ENCODE measurements at regions not wholly inside any gene's neighbourhood (a gene's known extent, or its start where the extent isn't known, plus 50 kb on each side); places are given as distances from the start of the nearest gene placed in this dataset.
"Not testable (repeated sequence)": the region's sequence is repeated elsewhere in the genome, so short reads cannot be mapped to it uniquely, and the experiment has no call there.

- ATAC-seq = no peak
- TF ChIP-seq TOX (CRISPR knock-in tag; IDR thresholded peaks at IDR 0.05; ENCODE audit: borderline replicate concordance) (no peak), ZC3H10 (CRISPR knock-in tag; IDR thresholded peaks at IDR 0.05) (no peak), TSHZ2 (CRISPR knock-in tag; IDR thresholded peaks at IDR 0.05) (no peak), OSR1 (CRISPR knock-in tag; IDR thresholded peaks at IDR 0.05) (no peak), POU6F1 (CRISPR knock-in tag; IDR thresholded peaks at IDR 0.05; ENCODE audit: borderline replicate concordance, low read depth) (no peak), ISL1 (CRISPR knock-in tag; IDR thresholded peaks at IDR 0.05) (no peak), GLIS3 (CRISPR knock-in tag; IDR thresholded peaks at IDR 0.05) (no peak), ZFP30 (CRISPR knock-in tag; IDR thresholded peaks at IDR 0.05) (no peak), ZNF70 (CRISPR knock-in tag; IDR thresholded peaks at IDR 0.05) (no peak), ESRRG (CRISPR knock-in tag; IDR thresholded peaks at IDR 0.05) (no peak)
Observed at GRCh38 chrX:144214651-144215050, 330.8 kb downstream of the UBE2NL start.

- peak; percentile 84 for ATAC-seq
- TF ChIP-seq ZFP3 (CRISPR knock-in tag; IDR thresholded peaks at IDR 0.05) (no peak), ZC3H10 (CRISPR knock-in tag; IDR thresholded peaks at IDR 0.05) (no peak), GLIS3 (CRISPR knock-in tag; IDR thresholded peaks at IDR 0.05) (no peak), PPARA (CRISPR knock-in tag; IDR thresholded peaks at IDR 0.05; ENCODE audit: borderline replicate concordance) (no peak), TOX (CRISPR knock-in tag; IDR thresholded peaks at IDR 0.05; ENCODE audit: borderline replicate concordance) (no peak), SNAI2 (CRISPR knock-in tag; IDR thresholded peaks at IDR 0.05) (no peak), RARB (CRISPR knock-in tag; IDR thresholded peaks at IDR 0.05) (no peak), ZNF565 (CRISPR knock-in tag; conservative IDR thresholded peaks at IDR 0.05; ENCODE audit: low read depth) (no peak), TCF4 (CRISPR knock-in tag; IDR thresholded peaks at IDR 0.05; ENCODE audit: borderline replicate concordance) (no peak), OSR1 (CRISPR knock-in tag; IDR thresholded peaks at IDR 0.05) (no peak), POU6F1 (CRISPR knock-in tag; IDR thresholded peaks at IDR 0.05; ENCODE audit: borderline replicate concordance, low read depth) (no peak), ARNTL (CRISPR knock-in tag; IDR thresholded peaks at IDR 0.05; ENCODE audit: borderline replicate concordance, low read depth) (no peak), CREB5 (CRISPR knock-in tag; IDR thresholded peaks at IDR 0.05; ENCODE audit: low read depth) (no peak)
Observed at GRCh38 chrX:144219035-144219434, 335.2 kb downstream of the UBE2NL start.

GRCh38 chrX:144231116-144231785 is 347.4 kb downstream of the UBE2NL start:
- ATAC-seq = not testable (repeated sequence)

- ATAC-seq = no peak
- TF ChIP-seq ESRRG (CRISPR knock-in tag; IDR thresholded peaks at IDR 0.05) (no peak), PATZ1 (CRISPR knock-in tag; IDR thresholded peaks at IDR 0.05; ENCODE audit: borderline replicate concordance) (no peak), TSHZ2 (CRISPR knock-in tag; IDR thresholded peaks at IDR 0.05) (no peak), OSR1 (CRISPR knock-in tag; IDR thresholded peaks at IDR 0.05) (no peak), TCF4 (CRISPR knock-in tag; IDR thresholded peaks at IDR 0.05; ENCODE audit: borderline replicate concordance) (no peak), ARNTL (CRISPR knock-in tag; IDR thresholded peaks at IDR 0.05; ENCODE audit: borderline replicate concordance, low read depth) (no peak), ZNF565 (CRISPR knock-in tag; conservative IDR thresholded peaks at IDR 0.05; ENCODE audit: low read depth) (no peak)
Observed at GRCh38 chrX:144253356-144253755, 369.5 kb downstream of the UBE2NL start.
